ENCODE measurements at regions not wholly inside any gene's neighbourhood (a gene's known extent, or its start where the extent isn't known, plus 50 kb on each side); places are given as distances from the start of the nearest gene placed in this dataset.

DNA sequence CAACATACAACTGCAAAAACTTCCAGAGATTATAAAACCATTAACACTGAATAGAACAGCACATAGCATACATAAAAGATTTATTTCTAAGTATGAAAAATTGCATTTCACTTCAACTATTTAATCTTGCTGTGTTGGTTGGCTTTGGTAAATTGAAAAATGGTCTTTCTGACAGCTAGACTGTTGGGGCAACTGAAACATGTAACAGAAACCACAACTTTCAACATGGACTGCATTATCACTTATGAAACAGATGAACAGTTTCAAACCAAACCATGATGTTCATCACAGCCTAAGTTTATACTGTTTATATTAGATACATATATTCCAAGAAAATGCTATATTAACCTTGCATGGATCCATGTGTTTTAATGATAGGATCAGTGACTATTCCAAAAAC is 324.1 kb upstream of the PCDH9 start:
- Histone ChIP-seq H3K4me2 (ENCODE audit: insufficient read depth in 1 of 2, low read depth in 2 of 2, low read length in 2 of 2) (no peak overlapping the region), H3K18ac (ENCODE audit: extremely low read depth, low read length) (no peak overlapping the region), H3K4ac (replicated peaks; ENCODE audit: insufficient read length, low read depth, low read length) (no peak overlapping the region), H4K20me1 (replicated peaks in 1 of 2; ENCODE audit: control insufficient read depth in 1 of 2, insufficient read depth in 2 of 2, low read length in 2 of 2) (no peaks in the 10 kb centered on the region), H3K79me2 (ENCODE audit: control insufficient read depth in 1 of 2, insufficient read depth in 2 of 2, low read length in 2 of 2) (no peaks in the 10 kb centered on the region), H3K9ac (replicated peaks in 1 of 4; ENCODE audit: extremely low read depth in 1 of 4, low read depth in 3 of 4, low read length in 3 of 4) (no peak overlapping the region), H2BK15ac (ENCODE audit: low read length) (no peak overlapping the region), H3K23ac (ENCODE audit: insufficient read length) (no peak overlapping the region), H3K4me1 (replicated peaks in 1 of 4; ENCODE audit: control insufficient read depth in 3 of 4, insufficient read depth in 4 of 4, low read length in 3 of 4) (no peaks in the 10 kb centered on the region), H4K91ac (replicated peaks; ENCODE audit: insufficient read length, low read length) (no peak overlapping the region), H4K8ac (ENCODE audit: extremely low read depth, insufficient read depth, low read length) (no peak overlapping the region), H3K79me1 (ENCODE audit: low read depth, low read length) (no peaks in the 10 kb centered on the region), H3K36me3 (ENCODE audit: control insufficient read depth in 2 of 4, insufficient read depth in 4 of 4, low read length in 3 of 4) (no peaks in the 10 kb centered on the region), H3K27me3 (replicated peaks in 1 of 4; ENCODE audit: control insufficient read depth in 3 of 4, extremely low read depth in 1 of 4, insufficient read depth in 3 of 4, low read length in 3 of 4) (no peaks in the 10 kb centered on the region), H2BK12ac (ENCODE audit: low read depth, low read length) (no peak overlapping the region), H3K27ac (ENCODE audit: low read depth, low read length) (no peak overlapping the region), H2AK5ac (ENCODE audit: low read depth, low read length) (no peak overlapping the region), H2AFZ (ENCODE audit: low read length) (no peak overlapping the region), H4K5ac (ENCODE audit: insufficient read length, low read depth, low read length) (no peak overlapping the region), H2BK120ac (replicated peaks; ENCODE audit: low read depth, low read length) (no peak overlapping the region), H3K4me3 (ENCODE audit: extremely low read depth in 1 of 4, insufficient read depth in 2 of 4, low read depth in 3 of 4, low read length in 4 of 4) (no peak overlapping the region), H3K14ac (ENCODE audit: insufficient read length) (no peak overlapping the region), H2BK20ac (ENCODE audit: low read length) (no peak overlapping the region), H3K23me2 (ENCODE audit: low read depth, low read length) (no peaks in the 10 kb centered on the region), H2BK5ac (ENCODE audit: low read depth, low read length) (no peak overlapping the region), H3K56ac (replicated peaks; ENCODE audit: insufficient read length, low read depth, low read length) (no peak overlapping the region), H3K9me3 (ENCODE audit: insufficient read depth in 2 of 2, low read depth in 1 of 2, low read length in 1 of 2) (peaks cover 7 to 10% of the 10 kb centered on the region in 2 experiments; a peak in 1 of 4 replicates)
- ChIA-PET CTCF (ENCODE audit: partially characterized antibody) (no interaction called here), POLR2A (ENCODE audit: partially characterized antibody) (no interaction called here)
- no peak for DNase-seq (ENCODE audit: low read depth in 1 of 2, low spot score in 2 of 2)
- no peak for FAIRE-seq
- TF ChIP-seq, protein P1, sequence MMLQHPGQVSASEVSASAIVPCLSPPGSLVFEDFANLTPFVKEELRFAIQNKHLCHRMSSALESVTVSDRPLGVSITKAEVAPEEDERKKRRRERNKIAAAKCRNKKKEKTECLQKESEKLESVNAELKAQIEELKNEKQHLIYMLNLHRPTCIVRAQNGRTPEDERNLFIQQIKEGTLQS (IDR thresholded peaks at IDR 0.05; ENCODE audit: insufficient read depth, low read depth, low read length), result no peak
- TF ChIP-seq GABPA (IDR thresholded peaks at IDR 0.05; ENCODE audit: borderline replicate concordance, insufficient read depth, low read length), result no peak

Measured in H1 (cell line).